HepG2 (cell line): ENCODE measurements at regions not wholly inside any gene's neighbourhood (a gene's known extent, or its start where the extent isn't known, plus 50 kb on each side); places are given as distances from the start of the nearest gene placed in this dataset.

Experiments
- HNF4A ChIP-seq: sonication (generic); formaldehyde crosslinking; IDR thresholded peaks from 2 replicates; pipeline ENCODE4 v1.4.0; 2020; ENCODE audit warnings: missing genetic modification reagents
- IRF2 ChIP-seq: IDR thresholded peaks from 2 replicates; pipeline ENCODE4 v1.6.1; 2018; ENCODE audit warnings: missing genetic modification reagents, missing compliant biosample characterization
- KLF16 ChIP-seq, 2 experiments: sonication (generic) in 1 of 2; formaldehyde crosslinking in 1 of 2; IDR thresholded peaks; 2 replicates each; pipeline versions ENCODE4 v1.6.1 to v1.8.0; 2016 to 2023; ENCODE audit warnings: missing genetic modification reagents in 2 of 2, missing compliant biosample characterization in 1 of 2
- NFYC ChIP-seq: IDR thresholded peaks from 2 replicates; pipeline ENCODE4 v1.6.1; 2016; ENCODE audit warnings: missing genetic modification reagents, missing compliant biosample characterization
- POLR2A ChIP-seq, 2 experiments: IDR thresholded peaks; 2 replicates each; pipeline ENCODE4 v1.6.1; 2011; ENCODE audit warnings: low read depth in 2 of 2, low read length in 2 of 2, mild to moderate bottlenecking in 1 of 2, moderate library complexity in 1 of 2; ENCODE audit not compliant: insufficient read depth in 1 of 2
- RBM39 ChIP-seq: fragments of 200-400 bp; formaldehyde crosslinking; IDR thresholded peaks from one replicate; pipeline ENCODE4 v1.6.1; 2018; ENCODE audit warnings: antibody characterized with exemption, mild to moderate bottlenecking, low read depth, low read length; ENCODE audit not compliant: poor library complexity, severe bottlenecking
- SOX5 ChIP-seq: IDR thresholded peaks from 2 replicates; pipeline ENCODE4 v1.6.1; 2016; ENCODE audit warnings: borderline replicate concordance
- SRF ChIP-seq: IDR thresholded peaks from 2 replicates; pipeline ENCODE4 v1.6.1; 2011; ENCODE audit warnings: mild to moderate bottlenecking, low read depth, low read length, moderate library complexity
- SUZ12 ChIP-seq: fragments of 150-350 bp; IDR thresholded peaks from 2 replicates; pipeline ENCODE4 v1.6.1; 2014; ENCODE audit warnings: low read depth, low read length
- ZNF546 ChIP-seq: sonication (generic); formaldehyde crosslinking; conservative IDR thresholded peaks from 2 replicates; pipeline ENCODE4 v1.8.1; 2023; ENCODE audit warnings: mild to moderate bottlenecking, missing genetic modification reagents
- ZNF768 ChIP-seq: sonication (generic); formaldehyde crosslinking; IDR thresholded peaks from 2 replicates; pipeline ENCODE4 v1.4.0; 2020; ENCODE audit warnings: missing genetic modification reagents
- TF ChIP-seq, protein P1 (sequence below), 2 experiments: IDR thresholded peaks; 2 replicates each; pipeline ENCODE4 v1.6.1; 2011 to 2012; ENCODE audit warnings: low read length in 2 of 2, borderline replicate concordance in 1 of 2, low read depth in 1 of 2, mild to moderate bottlenecking in 1 of 2, moderate library complexity in 1 of 2
- TF ChIP-seq, protein P2 (sequence below): sonication (generic); formaldehyde crosslinking; IDR thresholded peaks from 2 replicates; pipeline ENCODE4 v1.4.0; 2020; ENCODE audit warnings: mild to moderate bottlenecking, low read depth, missing genetic modification reagents
- TF ChIP-seq, protein P3 (sequence below): sonication (generic); formaldehyde crosslinking; IDR thresholded peaks from 2 replicates; pipeline ENCODE4 v1.5.0; 2020; ENCODE audit warnings: mild to moderate bottlenecking, missing genetic modification reagents, moderate library complexity

DNA sequence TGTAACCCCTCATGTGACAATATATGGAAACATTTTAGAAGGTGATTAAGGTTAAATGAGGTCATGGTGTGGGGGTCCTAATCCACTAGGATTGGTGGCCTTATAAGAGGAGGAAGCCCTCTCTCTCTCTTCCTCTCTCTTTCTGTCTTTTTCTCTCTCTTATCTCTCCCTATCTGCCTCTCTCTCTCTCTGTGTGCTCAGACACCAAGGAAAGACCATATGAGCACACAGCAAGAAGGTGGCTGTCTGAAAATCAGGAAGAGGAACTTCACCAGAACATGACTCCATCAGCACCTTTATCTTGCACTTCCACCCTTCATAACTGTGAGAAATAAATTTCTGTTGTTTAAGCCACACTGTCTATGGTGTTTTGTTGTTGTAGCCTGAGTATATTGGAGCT lies 1472.2 kb downstream of the PCDH7 start:
- TF ChIP-seq SUZ12 (no peak), SRF (no peak), ZNF546 (CRISPR knock-in tag) (no peak), KLF16 (CRISPR knock-in tag; IDR thresholded peaks at IDR 0.05) (no peak), RBM39 (no peak), POLR2A (IDR thresholded peaks at IDR 0.05; ENCODE audit: insufficient read depth in 1 of 2, low read depth in 2 of 2, low read length in 2 of 2) (no peak), NFYC (CRISPR knock-in tag) (no peak), ZNF768 (CRISPR knock-in tag) (no peak), HNF4A (CRISPR knock-in tag) (no peak), SOX5 (CRISPR knock-in tag) (no peak), IRF2 (CRISPR knock-in tag) (no peak)
- TF ChIP-seq, protein P1, sequence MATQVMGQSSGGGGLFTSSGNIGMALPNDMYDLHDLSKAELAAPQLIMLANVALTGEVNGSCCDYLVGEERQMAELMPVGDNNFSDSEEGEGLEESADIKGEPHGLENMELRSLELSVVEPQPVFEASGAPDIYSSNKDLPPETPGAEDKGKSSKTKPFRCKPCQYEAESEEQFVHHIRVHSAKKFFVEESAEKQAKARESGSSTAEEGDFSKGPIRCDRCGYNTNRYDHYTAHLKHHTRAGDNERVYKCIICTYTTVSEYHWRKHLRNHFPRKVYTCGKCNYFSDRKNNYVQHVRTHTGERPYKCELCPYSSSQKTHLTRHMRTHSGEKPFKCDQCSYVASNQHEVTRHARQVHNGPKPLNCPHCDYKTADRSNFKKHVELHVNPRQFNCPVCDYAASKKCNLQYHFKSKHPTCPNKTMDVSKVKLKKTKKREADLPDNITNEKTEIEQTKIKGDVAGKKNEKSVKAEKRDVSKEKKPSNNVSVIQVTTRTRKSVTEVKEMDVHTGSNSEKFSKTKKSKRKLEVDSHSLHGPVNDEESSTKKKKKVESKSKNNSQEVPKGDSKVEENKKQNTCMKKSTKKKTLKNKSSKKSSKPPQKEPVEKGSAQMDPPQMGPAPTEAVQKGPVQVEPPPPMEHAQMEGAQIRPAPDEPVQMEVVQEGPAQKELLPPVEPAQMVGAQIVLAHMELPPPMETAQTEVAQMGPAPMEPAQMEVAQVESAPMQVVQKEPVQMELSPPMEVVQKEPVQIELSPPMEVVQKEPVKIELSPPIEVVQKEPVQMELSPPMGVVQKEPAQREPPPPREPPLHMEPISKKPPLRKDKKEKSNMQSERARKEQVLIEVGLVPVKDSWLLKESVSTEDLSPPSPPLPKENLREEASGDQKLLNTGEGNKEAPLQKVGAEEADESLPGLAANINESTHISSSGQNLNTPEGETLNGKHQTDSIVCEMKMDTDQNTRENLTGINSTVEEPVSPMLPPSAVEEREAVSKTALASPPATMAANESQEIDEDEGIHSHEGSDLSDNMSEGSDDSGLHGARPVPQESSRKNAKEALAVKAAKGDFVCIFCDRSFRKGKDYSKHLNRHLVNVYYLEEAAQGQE (IDR thresholded peaks at IDR 0.05; ENCODE audit: borderline replicate concordance in 1 of 2, low read depth in 1 of 2, low read length in 2 of 2), result no peak
- TF ChIP-seq, protein P2, sequence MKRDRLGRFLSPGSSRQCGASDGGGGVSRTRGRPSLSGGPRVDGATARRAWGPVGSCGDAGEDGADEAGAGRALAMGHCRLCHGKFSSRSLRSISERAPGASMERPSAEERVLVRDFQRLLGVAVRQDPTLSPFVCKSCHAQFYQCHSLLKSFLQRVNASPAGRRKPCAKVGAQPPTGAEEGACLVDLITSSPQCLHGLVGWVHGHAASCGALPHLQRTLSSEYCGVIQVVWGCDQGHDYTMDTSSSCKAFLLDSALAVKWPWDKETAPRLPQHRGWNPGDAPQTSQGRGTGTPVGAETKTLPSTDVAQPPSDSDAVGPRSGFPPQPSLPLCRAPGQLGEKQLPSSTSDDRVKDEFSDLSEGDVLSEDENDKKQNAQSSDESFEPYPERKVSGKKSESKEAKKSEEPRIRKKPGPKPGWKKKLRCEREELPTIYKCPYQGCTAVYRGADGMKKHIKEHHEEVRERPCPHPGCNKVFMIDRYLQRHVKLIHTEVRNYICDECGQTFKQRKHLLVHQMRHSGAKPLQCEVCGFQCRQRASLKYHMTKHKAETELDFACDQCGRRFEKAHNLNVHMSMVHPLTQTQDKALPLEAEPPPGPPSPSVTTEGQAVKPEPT, result no peak
- TF ChIP-seq, protein P3, sequence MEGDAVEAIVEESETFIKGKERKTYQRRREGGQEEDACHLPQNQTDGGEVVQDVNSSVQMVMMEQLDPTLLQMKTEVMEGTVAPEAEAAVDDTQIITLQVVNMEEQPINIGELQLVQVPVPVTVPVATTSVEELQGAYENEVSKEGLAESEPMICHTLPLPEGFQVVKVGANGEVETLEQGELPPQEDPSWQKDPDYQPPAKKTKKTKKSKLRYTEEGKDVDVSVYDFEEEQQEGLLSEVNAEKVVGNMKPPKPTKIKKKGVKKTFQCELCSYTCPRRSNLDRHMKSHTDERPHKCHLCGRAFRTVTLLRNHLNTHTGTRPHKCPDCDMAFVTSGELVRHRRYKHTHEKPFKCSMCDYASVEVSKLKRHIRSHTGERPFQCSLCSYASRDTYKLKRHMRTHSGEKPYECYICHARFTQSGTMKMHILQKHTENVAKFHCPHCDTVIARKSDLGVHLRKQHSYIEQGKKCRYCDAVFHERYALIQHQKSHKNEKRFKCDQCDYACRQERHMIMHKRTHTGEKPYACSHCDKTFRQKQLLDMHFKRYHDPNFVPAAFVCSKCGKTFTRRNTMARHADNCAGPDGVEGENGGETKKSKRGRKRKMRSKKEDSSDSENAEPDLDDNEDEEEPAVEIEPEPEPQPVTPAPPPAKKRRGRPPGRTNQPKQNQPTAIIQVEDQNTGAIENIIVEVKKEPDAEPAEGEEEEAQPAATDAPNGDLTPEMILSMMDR (CRISPR knock-in tag), result no peak
